Fibroblast of mammary gland (primary cell): ENCODE measurements at regions not wholly inside any gene's neighbourhood (a gene's known extent, or its start where the extent isn't known, plus 50 kb on each side); places are given as distances from the start of the nearest gene placed in this dataset.

Source experiments
- DNase-seq: peaks from one replicate; pipeline ENCODE4 v3.0.0-alpha.2; 2010; ENCODE audit warnings: low read depth
- H3K4me3 ChIP-seq: 2 replicates; pipeline ENCODE4 v1.5.1; 2011; ENCODE audit warnings: low read depth, mild to moderate bottlenecking, low read length, moderate library complexity; ENCODE audit not compliant: control insufficient read depth
- CTCF ChIP-seq: conservative IDR thresholded peaks from 2 replicates; pipeline ENCODE4 v1.5.1; 2011; ENCODE audit warnings: low read depth, low read length, inconsistent platforms; ENCODE audit not compliant: control insufficient read depth, insufficient read depth

GRCh38 chr22:23398701-23399366, 181.3 kb downstream of the IGLL1 start:
- DNase-seq = no peak
- no peak overlapping the region for H3K4me3 ChIP-seq
- TF ChIP-seq CTCF = no peak

GRCh38 chr22:23397613-23398567, 182.2 kb downstream of the IGLL1 start:
- DNase-seq = no peak
- no peak overlapping the region for H3K4me3 ChIP-seq
- TF ChIP-seq CTCF = no peak

GRCh38 chr22:23397008-23397612, 183.0 kb downstream of the IGLL1 start:
- TF ChIP-seq CTCF = no peak
- no peak overlapping the region for H3K4me3 ChIP-seq
- DNase-seq = no peak

- no peak overlapping the region for H3K4me3 ChIP-seq
- no peak for TF ChIP-seq CTCF
- DNase-seq = no peak
Measured at GRCh38 chr22:23396362-23397007, 183.6 kb downstream of the IGLL1 start.

- no peak for TF ChIP-seq CTCF
- DNase-seq = no peak
- no peak overlapping the region for H3K4me3 ChIP-seq
Measured at GRCh38 chr22:23395530-23396361, 184.3 kb downstream of the IGLL1 start.
